ENCODE measurements at regions not wholly inside any gene's neighbourhood (a gene's known extent, or its start where the extent isn't known, plus 50 kb on each side); places are given as distances from the start of the nearest gene placed in this dataset.
"Not testable (repeated sequence)": the region's sequence is repeated elsewhere in the genome, so short reads cannot be mapped to it uniquely, and the experiment has no call there.

- TF ChIP-seq CTCF (IDR thresholded peaks at IDR 0.05; ENCODE audit: low read depth, low read length): no peak
- no peak for DNase-seq (ENCODE audit: low read depth in 2 of 2)
- no peak overlapping the region for H3K4me3 ChIP-seq (replicated peaks in 1 of 2; ENCODE audit: low read depth in 2 of 2, low read length in 2 of 2)
Observed at GRCh38 chr17:54373970-54374369, 526.7 kb upstream of the TOM1L1 start.

- H3K4me3 ChIP-seq (replicated peaks in 1 of 2; ENCODE audit: low read depth in 2 of 2, low read length in 2 of 2); DNase-seq (ENCODE audit: low read depth in 2 of 2): not testable (repeated sequence)
Observed at GRCh38 chr17:54376409-54376808, 524.2 kb upstream of the TOM1L1 start.

- no peak overlapping the region for H3K4me3 ChIP-seq (replicated peaks in 1 of 2; ENCODE audit: low read depth in 2 of 2, low read length in 2 of 2)
- no peak for DNase-seq (ENCODE audit: low read depth in 2 of 2)
- TF ChIP-seq CTCF (IDR thresholded peaks at IDR 0.05; ENCODE audit: low read depth, low read length): no peak
Observed at GRCh38 chr17:54381482-54381881, 519.2 kb upstream of the TOM1L1 start.

- no peak overlapping the region for H3K4me3 ChIP-seq (replicated peaks in 1 of 2; ENCODE audit: low read depth in 2 of 2, low read length in 2 of 2)
- TF ChIP-seq CTCF (IDR thresholded peaks at IDR 0.05; ENCODE audit: low read depth, low read length): no peak
- no peak for DNase-seq (ENCODE audit: low read depth in 2 of 2)
Observed at GRCh38 chr17:54404259-54404658, 496.4 kb upstream of the TOM1L1 start.

GRCh38 chr17:54405826-54406225 is 494.8 kb upstream of the TOM1L1 start:
- no peak for DNase-seq (ENCODE audit: low read depth in 2 of 2)
- no peak overlapping the region for H3K4me3 ChIP-seq (replicated peaks in 1 of 2; ENCODE audit: low read depth in 2 of 2, low read length in 2 of 2)
- TF ChIP-seq CTCF (IDR thresholded peaks at IDR 0.05; ENCODE audit: low read depth, low read length): no peak

GRCh38 chr17:54408731-54409130 is 491.9 kb upstream of the TOM1L1 start:
- no peak overlapping the region for H3K4me3 ChIP-seq (replicated peaks in 1 of 2; ENCODE audit: low read depth in 2 of 2, low read length in 2 of 2)
- DNase-seq (ENCODE audit: low read depth in 2 of 2): no peak
- TF ChIP-seq CTCF (IDR thresholded peaks at IDR 0.05; ENCODE audit: low read depth, low read length): no peak

GRCh38 chr17:54418467-54418866 is 482.2 kb upstream of the TOM1L1 start:
- TF ChIP-seq CTCF (IDR thresholded peaks at IDR 0.05; ENCODE audit: low read depth, low read length): no peak
- no peak for DNase-seq (ENCODE audit: low read depth in 2 of 2)
- H3K4me3 ChIP-seq (replicated peaks in 1 of 2; ENCODE audit: low read depth in 2 of 2, low read length in 2 of 2): no peak overlapping the region
